ENCODE measurements at regions not wholly inside any gene's neighbourhood (a gene's known extent, or its start where the extent isn't known, plus 50 kb on each side); places are given as distances from the start of the nearest gene placed in this dataset.

DNA sequence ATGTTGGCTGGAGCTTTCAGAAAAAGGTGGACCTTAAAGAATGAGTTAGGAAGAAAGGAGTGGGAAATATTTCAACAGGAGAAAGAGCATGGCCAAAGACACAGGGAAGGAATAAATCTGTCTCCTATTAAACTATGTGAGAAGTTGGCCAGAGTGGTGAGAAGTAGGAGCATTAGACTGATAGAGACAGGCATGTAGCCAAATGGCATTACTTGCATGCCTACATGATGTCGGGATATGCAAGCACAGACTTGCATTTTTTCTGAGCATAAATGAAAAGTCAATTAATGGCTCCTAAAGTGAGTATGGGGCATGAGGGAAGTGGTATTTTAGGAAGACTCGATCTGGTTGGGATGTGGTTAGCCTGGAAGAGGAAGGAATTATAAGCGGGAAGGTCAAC, 279.6 kb upstream of the PITX2 start:
- TF ChIP-seq, protein P1, sequence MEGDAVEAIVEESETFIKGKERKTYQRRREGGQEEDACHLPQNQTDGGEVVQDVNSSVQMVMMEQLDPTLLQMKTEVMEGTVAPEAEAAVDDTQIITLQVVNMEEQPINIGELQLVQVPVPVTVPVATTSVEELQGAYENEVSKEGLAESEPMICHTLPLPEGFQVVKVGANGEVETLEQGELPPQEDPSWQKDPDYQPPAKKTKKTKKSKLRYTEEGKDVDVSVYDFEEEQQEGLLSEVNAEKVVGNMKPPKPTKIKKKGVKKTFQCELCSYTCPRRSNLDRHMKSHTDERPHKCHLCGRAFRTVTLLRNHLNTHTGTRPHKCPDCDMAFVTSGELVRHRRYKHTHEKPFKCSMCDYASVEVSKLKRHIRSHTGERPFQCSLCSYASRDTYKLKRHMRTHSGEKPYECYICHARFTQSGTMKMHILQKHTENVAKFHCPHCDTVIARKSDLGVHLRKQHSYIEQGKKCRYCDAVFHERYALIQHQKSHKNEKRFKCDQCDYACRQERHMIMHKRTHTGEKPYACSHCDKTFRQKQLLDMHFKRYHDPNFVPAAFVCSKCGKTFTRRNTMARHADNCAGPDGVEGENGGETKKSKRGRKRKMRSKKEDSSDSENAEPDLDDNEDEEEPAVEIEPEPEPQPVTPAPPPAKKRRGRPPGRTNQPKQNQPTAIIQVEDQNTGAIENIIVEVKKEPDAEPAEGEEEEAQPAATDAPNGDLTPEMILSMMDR (conservative IDR thresholded peaks at IDR 0.05): no peak
- H3K9me3 Mint-ChIP-seq: no peaks in the 10 kb centered on the region
- peaks cover 18% of the 10 kb centered on the region for H3K27me3 Mint-ChIP-seq
- DNase-seq (ENCODE audit: extremely low spot score, unreplicated experiment): no peak
- H3K36me3 Mint-ChIP-seq: no peaks in the 10 kb centered on the region
- H3K4me1 Mint-ChIP-seq (ENCODE audit: unreplicated experiment): peaks cover 31% of the 10 kb centered on the region
- H3K4me3 Mint-ChIP-seq: no peak overlapping the region
- H3K27ac Mint-ChIP-seq: no peak overlapping the region

DNA sequence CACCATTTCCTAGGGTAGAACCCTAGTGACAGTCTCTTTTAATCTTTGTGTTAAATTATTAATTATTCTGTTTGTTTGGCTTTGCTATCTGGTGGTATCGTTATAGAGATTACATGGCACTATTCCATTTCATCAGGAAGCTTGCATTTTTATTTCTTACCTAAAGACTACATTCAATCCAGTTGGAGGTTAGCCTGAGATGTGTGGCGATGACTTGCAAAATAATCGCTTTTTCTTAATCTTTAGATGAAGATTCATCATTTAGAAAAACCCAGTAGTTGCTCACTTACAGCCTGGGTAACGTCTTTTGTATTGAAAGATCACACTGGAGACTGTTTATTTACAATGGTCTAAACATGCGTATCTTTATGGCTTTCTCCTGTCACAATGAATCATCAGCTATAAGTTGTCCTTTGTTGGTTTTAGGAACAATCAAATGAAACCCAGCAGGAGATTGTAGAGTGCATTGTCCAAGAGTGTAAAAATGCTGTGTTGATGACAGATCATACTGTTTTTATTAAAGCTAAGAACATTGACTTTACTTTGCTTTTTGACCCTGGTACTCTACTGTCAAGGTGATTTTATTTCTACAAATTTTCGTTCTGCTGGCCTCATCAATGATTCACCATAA, 281.7 kb upstream of the PITX2 start:
- no peaks in the 10 kb centered on the region for H3K9me3 Mint-ChIP-seq
- H3K4me1 Mint-ChIP-seq (ENCODE audit: unreplicated experiment): peaks cover 21% of the 10 kb centered on the region
- no peak for DNase-seq (ENCODE audit: extremely low spot score, unreplicated experiment)
- no peak overlapping the region for H3K4me3 Mint-ChIP-seq
- no peaks in the 10 kb centered on the region for H3K36me3 Mint-ChIP-seq
- peaks cover 18% of the 10 kb centered on the region for H3K27me3 Mint-ChIP-seq
- TF ChIP-seq, protein P1 (conservative IDR thresholded peaks at IDR 0.05): no peak
- H3K27ac Mint-ChIP-seq: no peak overlapping the region

DNA sequence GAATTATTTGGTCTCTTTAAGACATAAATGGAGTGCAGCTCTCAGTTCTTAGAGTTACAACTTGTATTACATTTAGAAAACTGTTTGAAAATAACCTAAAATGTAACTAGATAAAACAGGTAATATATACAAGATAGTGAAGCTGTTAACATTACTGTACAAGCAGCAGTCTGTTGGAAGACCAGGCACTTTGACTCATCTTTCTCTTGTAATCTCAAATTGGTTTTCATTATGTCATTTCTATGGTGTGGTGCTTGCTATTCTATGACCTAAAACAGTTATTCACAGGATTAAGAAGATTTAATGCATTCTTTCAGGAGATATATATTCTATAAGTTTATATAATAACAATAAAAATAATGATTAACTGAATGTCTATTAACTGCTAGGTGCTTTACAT, 282.5 kb upstream of the PITX2 start:
- Mint-ChIP-seq H3K9me3 (no peaks in the 10 kb centered on the region), H3K4me1 (ENCODE audit: unreplicated experiment) (peaks cover 13% of the 10 kb centered on the region), H3K27ac (no peak overlapping the region), H3K27me3 (peaks cover 18% of the 10 kb centered on the region), H3K4me3 (no peak overlapping the region), H3K36me3 (no peaks in the 10 kb centered on the region)
- TF ChIP-seq, protein P1 (conservative IDR thresholded peaks at IDR 0.05): no peak
- DNase-seq (ENCODE audit: extremely low spot score, unreplicated experiment): no peak

DNA sequence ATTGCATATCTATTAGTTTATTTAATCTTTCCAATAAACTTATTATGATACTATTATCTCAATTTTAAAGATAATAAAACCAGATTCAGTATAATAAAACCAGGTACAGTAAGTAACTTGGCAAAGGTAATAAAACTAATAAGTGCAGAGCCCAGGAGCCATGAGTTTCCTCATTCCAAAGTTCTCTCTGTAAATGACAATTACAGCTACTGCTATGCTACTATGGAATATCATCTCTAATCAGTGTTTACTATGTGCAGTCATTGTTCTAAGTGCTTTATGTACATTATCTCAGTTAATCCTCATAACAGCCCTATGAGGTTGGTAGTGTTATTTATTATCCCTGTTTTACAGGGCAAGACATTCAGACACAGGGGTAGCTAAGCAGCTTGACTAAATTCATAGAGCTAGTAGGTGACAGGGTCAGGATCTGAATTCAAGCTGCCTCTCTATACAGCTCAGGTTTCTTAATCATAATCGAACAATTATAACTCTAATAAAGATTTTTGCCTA, 285.0 kb upstream of the PITX2 start:
- Mint-ChIP-seq H3K27ac (no peak overlapping the region), H3K4me3 (no peak overlapping the region), H3K36me3 (no peaks in the 10 kb centered on the region), H3K27me3 (peaks cover 9% of the 10 kb centered on the region), H3K9me3 (no peaks in the 10 kb centered on the region), H3K4me1 (ENCODE audit: unreplicated experiment) (peaks cover 7% of the 10 kb centered on the region)
- no peak for DNase-seq (ENCODE audit: extremely low spot score, unreplicated experiment)
- TF ChIP-seq, protein P1 (conservative IDR thresholded peaks at IDR 0.05): no peak

DNA sequence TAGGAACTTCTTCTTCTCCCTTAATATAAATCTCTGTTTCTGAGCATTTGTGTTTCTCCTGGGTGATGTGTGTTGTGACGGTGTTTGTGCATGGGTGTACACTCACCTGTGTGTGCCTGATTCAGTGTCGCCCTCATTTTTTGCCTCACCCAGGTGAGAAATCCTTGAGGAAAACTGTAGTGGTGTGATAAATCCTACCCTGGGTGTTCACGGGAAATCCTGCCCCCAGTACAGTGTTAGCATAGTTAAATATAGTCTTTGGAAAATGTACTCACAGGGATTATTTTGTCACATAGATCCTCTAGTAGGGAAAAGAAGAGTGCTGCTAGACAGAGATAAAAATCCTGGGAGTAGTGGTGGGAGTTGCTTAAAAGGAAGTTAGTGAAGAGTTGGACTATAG, 291.9 kb upstream of the PITX2 start:
- H3K4me3 Mint-ChIP-seq: no peak overlapping the region
- DNase-seq (ENCODE audit: extremely low spot score, unreplicated experiment): no peak
- TF ChIP-seq, protein P1 (conservative IDR thresholded peaks at IDR 0.05): no peak
- H3K27ac Mint-ChIP-seq: no peak overlapping the region
- no peaks in the 10 kb centered on the region for H3K9me3 Mint-ChIP-seq
- peaks cover 22% of the 10 kb centered on the region for H3K27me3 Mint-ChIP-seq
- no peaks in the 10 kb centered on the region for H3K4me1 Mint-ChIP-seq (ENCODE audit: unreplicated experiment)
- H3K36me3 Mint-ChIP-seq: no peaks in the 10 kb centered on the region

Measured in type B pancreatic cell (in vitro differentiated cells).